ENCODE measurements at regions not wholly inside any gene's neighbourhood (a gene's known extent, or its start where the extent isn't known, plus 50 kb on each side); places are given as distances from the start of the nearest gene placed in this dataset.

DNA sequence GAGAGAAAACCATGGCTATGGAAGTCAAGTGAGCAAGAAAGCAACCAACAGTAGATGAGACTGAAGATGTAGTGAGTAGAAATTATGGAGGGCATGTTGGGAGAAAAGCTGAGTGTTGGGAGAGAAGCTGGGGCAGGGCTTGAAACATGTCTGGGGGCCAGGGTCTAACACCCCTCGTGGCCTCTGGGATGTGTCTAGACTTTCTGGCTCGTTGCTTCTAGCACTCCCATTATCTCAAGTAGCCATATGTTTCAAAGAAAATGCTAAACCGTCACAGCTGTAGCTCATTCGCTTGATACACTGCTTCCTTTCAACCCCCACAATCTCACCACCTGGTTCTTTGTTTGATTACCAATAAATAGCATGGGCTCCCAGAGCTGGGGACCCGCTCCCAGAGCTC lies 83.8 kb upstream of the BCHE start:
- TF ChIP-seq, protein P1, sequence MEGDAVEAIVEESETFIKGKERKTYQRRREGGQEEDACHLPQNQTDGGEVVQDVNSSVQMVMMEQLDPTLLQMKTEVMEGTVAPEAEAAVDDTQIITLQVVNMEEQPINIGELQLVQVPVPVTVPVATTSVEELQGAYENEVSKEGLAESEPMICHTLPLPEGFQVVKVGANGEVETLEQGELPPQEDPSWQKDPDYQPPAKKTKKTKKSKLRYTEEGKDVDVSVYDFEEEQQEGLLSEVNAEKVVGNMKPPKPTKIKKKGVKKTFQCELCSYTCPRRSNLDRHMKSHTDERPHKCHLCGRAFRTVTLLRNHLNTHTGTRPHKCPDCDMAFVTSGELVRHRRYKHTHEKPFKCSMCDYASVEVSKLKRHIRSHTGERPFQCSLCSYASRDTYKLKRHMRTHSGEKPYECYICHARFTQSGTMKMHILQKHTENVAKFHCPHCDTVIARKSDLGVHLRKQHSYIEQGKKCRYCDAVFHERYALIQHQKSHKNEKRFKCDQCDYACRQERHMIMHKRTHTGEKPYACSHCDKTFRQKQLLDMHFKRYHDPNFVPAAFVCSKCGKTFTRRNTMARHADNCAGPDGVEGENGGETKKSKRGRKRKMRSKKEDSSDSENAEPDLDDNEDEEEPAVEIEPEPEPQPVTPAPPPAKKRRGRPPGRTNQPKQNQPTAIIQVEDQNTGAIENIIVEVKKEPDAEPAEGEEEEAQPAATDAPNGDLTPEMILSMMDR (conservative IDR thresholded peaks at IDR 0.05 in 1 of 2, IDR thresholded peaks at IDR 0.05 in 1 of 2; ENCODE audit: low read depth in 1 of 2, low read length in 2 of 2) = no peak
- no peak for TF ChIP-seq EZH2 (IDR thresholded peaks at IDR 0.05; ENCODE audit: low read length, missing control alignments)
